K562 (cell line): ENCODE measurements at regions not wholly inside any gene's neighbourhood (a gene's known extent, or its start where the extent isn't known, plus 50 kb on each side); places are given as distances from the start of the nearest gene placed in this dataset.

Experiments used
- BACH1 ChIP-seq: fragments of 200-800 bp; sonication (Bioruptor generic); IDR thresholded peaks from 2 replicates; pipeline ENCODE4 v1.6.1; 2016; ENCODE audit warnings: missing genetic modification characterization, missing compliant biosample characterization
- GMEB1 ChIP-seq: fragments of 250-450 bp; sonication (Bioruptor Pico); IDR thresholded peaks from 2 replicates; pipeline ENCODE4 v1.4.0; 2020; ENCODE audit warnings: mild to moderate bottlenecking
- HMGXB4 ChIP-seq: sonication (generic); formaldehyde crosslinking; IDR thresholded peaks from 2 replicates; pipeline ENCODE4 v1.8.1; 2023; ENCODE audit warnings: mild to moderate bottlenecking, missing genetic modification reagents
- NFIX ChIP-seq: fragments of 250-450 bp; sonication (Bioruptor Pico); IDR thresholded peaks from 2 replicates; pipeline ENCODE4 v1.4.0; 2020; ENCODE audit warnings: low read depth, mild to moderate bottlenecking, moderate library complexity
- POLR2AphosphoS2 ChIP-seq: IDR thresholded peaks from 2 replicates; pipeline ENCODE4 v1.6.1; 2012; ENCODE audit warnings: low read length, improper control_type of control experiment
- POU5F1 ChIP-seq: fragments of 150-350 bp; IDR thresholded peaks from 2 replicates; pipeline ENCODE4 v1.6.1; 2014; ENCODE audit warnings: borderline replicate concordance, low read length, low read depth, mild to moderate bottlenecking; ENCODE audit not compliant: partially characterized antibody
- REST ChIP-seq, 2 experiments: fragments of 450-650 bp; formaldehyde crosslinking in 1 of 2; IDR thresholded peaks; 2 replicates each; pipeline versions ENCODE4 v1.4.0 to v1.6.1; 2014 to 2020; ENCODE audit warnings: mild to moderate bottlenecking in 2 of 2, borderline replicate concordance in 1 of 2, low read depth in 1 of 2
- SRSF9 ChIP-seq: fragments of 200-400 bp; formaldehyde crosslinking; IDR thresholded peaks from 2 replicates; pipeline ENCODE4 v1.6.1; 2017; ENCODE audit warnings: low read depth, low read length, borderline replicate concordance
- ZNF277 ChIP-seq: fragments of 250-450 bp; sonication (Bioruptor Pico); IDR thresholded peaks from 2 replicates; pipeline ENCODE4 v1.8.0; 2022; ENCODE audit warnings: inconsistent platforms, mild to moderate bottlenecking, moderate library complexity, borderline replicate concordance
- ZNF282 ChIP-seq: sonication (generic); formaldehyde crosslinking; IDR thresholded peaks from 2 replicates; pipeline ENCODE4 v1.8.1; 2023; ENCODE audit warnings: missing genetic modification reagents

- TF ChIP-seq REST (IDR thresholded peaks at IDR 0.05; ENCODE audit: borderline replicate concordance) (no peak), REST (CRISPR knock-in tag; IDR thresholded peaks at IDR 0.05; ENCODE audit: low read depth) (no peak), HMGXB4 (CRISPR knock-in tag) (no peak), ZNF277 (CRISPR knock-in tag) (no peak), ZNF282 (CRISPR knock-in tag) (no peak), NFIX (CRISPR knock-in tag) (no peak), BACH1 (tag) (no peak), POU5F1 (no peak), GMEB1 (no peak), SRSF9 (no peak), POLR2AphosphoS2 (no peak)
Measured at GRCh38 chr17:71921796-71922195, 199.0 kb upstream of the SOX9 start (continued).
